Superior temporal gyrus (tissue), 1 donor: ENCODE measurements at regions not wholly inside any gene's neighbourhood (a gene's known extent, or its start where the extent isn't known, plus 50 kb on each side); places are given as distances from the start of the nearest gene placed in this dataset.

ENCODE experiments used
- DNase-seq: peaks from one replicate; pipeline ENCODE4 v3.0.0-alpha.2; 2016; ENCODE audit errors: extremely low spot score

GRCh38 chr18:27276886-27277285, 91.8 kb upstream of the CHST9 start:
- no peak for DNase-seq

DNA sequence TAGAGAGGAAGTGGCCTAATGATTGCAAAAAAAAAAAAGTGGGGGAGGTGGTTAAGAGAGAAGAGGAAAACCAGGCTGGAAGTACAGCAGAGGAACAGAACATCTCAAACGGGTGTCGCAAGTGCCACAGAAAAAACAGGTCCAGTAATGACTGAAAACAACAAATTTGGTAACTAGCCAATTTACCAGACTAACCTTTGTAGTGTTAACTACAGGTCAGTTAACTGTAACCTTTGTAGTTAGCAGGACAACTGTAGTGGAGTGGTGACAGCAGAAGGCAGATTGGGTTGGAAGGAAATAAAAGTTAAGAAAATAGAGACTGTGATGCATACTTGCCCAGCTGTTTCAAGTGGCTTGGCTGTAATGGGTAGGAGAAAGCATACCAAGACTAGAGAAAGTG, 91.4 kb upstream of the CHST9 start:
- no peak for DNase-seq

DNA sequence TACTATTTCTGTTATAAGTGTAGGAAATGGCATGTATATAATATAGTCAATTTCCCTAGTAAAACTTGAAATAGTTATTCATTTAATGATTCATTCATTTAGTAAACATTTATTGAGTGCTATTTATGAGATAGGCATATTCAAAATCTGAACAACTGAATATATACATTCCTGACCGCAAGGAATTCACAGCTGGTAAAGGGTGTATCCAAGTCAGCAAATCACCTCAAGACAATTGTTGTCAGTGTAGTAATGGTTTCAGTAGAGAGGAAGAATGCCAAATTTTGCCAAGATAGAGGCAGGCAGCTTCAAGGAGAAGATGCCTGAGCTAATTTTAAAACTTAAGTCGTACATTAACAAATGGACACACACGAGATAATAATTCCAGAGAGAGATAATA, 89.8 kb upstream of the CHST9 start:
- no peak for DNase-seq

DNA sequence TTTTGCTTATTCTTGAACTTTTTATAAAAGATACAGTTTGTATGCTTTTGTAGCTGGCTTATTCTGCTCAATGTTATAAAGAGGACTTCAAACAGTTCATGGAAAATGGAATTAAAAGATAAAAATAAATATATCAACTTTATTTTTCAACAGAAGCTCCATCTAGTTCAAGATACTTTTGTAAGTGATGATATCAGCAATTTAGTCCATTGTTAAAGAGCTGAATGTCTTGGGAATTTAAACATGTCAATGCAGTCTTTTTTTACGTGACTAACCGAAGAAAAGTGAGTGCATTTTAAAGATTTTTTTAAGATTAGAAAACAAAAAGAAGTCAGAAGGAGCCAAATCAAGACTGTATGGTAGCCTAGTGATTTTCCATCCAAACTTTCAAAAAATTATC, 85.4 kb upstream of the CHST9 start:
- DNase-seq = no peak

DNA sequence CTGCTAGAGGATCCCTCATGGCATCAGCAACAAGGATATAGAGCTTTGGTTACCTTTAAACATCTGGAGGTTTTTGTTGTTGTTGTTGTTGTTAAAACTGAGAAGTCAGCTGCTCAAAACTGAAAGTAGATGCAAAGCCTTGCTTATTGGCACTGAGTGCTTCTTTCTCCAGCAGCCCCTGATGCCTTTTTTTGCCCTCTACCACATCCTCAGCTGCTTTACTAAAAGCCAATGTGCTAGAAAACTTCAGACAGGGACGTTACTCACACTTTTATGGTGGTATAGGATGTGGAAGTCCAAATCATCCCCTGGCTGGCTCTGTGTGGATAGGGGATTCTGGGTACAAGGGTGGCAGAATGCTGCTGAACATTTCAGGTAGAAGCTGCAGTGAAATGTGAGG, 78.3 kb upstream of the CHST9 start:
- DNase-seq = no peak

GRCh38 chr18:27261769-27262549, 76.9 kb upstream of the CHST9 start:
- DNase-seq = no peak

GRCh38 chr18:27253571-27253970, 68.5 kb upstream of the CHST9 start:
- DNase-seq = no peak

GRCh38 chr18:27250471-27250870, 65.4 kb upstream of the CHST9 start:
- no peak for DNase-seq

GRCh38 chr18:27249933-27250332, 64.8 kb upstream of the CHST9 start:
- no peak for DNase-seq

- DNase-seq = no peak
These were observed 59.2 kb upstream of the CHST9 start for GRCh38 chr18:27244259-27244658.

DNA sequence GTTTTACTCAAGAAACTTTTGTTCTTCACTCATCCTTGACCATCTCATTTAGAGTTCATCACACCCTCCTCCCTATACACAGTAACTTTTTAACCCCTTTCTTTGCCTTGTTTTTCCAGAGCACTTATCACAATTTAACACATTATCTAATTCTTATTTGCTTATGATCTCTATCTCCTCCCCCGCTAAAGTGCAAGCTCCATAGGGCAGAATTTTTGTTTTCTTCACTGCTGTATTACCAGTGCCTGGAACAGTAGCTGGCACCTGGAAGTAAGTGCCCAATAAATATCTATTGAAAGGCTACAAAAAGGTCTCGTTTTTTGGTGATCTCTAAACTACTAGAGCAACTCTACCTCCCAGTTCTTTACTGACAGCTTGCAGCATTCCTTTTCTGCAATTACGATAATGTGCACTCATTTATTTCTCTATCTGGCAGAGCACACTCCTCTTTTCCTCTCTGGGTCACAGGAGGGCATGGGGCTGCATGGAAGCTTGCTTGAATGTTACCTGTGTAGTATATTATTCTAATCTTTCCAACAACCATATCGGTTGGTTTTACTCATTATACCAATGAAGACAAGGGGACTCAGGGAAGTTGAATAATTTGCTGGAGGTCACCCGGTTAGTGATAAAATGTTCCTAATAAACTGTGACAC, 57.4 kb upstream of the CHST9 start:
- DNase-seq = no peak

GRCh38 chr18:27240383-27240782, 55.3 kb upstream of the CHST9 start:
- DNase-seq = no peak

DNA sequence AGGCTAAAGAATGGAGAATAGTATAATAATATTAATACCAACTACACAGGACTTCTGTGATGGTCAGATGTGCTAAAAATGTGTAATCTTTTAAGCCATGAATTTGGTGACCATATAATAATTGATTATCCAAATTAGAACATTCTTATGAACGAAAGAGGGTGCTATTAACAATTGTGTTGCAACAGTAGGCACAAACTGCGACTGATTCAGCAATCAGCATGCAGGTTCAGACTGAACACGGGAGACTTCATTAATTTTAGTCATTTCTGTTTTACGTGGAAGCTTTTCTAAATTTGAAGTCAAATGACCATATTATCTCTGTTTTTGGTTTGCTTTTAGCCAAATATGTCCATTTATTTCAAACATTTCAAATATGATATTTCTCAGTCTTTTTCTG, 54.6 kb upstream of the CHST9 start:
- DNase-seq = no peak

- DNase-seq = no peak
These were observed 50.2 kb upstream of the CHST9 start for GRCh38 chr18:27235218-27235870.
